ENCODE measurements at regions not wholly inside any gene's neighbourhood (a gene's known extent, or its start where the extent isn't known, plus 50 kb on each side); places are given as distances from the start of the nearest gene placed in this dataset.
A peak's percentile ranks its signal among the peaks of the same experiment; 100 is the strongest.
"Not testable (repeated sequence)": the region's sequence is repeated elsewhere in the genome, so short reads cannot be mapped to it uniquely, and the experiment has no call there.

GRCh38 chr3:94453864-94454263 lies 391.0 kb downstream of the NSUN3 start:
- in situ Hi-C loops (cut with MboI; ENCODE audit: low pct_unique_long_range_greater_than_20kb, low sequenced_read_pairs): no loop called here
- no peak for DNase-seq

GRCh38 chr3:94459167-94459566 lies 396.3 kb downstream of the NSUN3 start:
- in situ Hi-C loops (cut with MboI; ENCODE audit: low pct_unique_long_range_greater_than_20kb, low sequenced_read_pairs): no loop called here

GRCh38 chr3:94460931-94461330 lies 398.1 kb downstream of the NSUN3 start:
- DNase-seq: no peak
- in situ Hi-C loops (cut with MboI; ENCODE audit: low pct_unique_long_range_greater_than_20kb, low sequenced_read_pairs): no loop called here

More at GRCh38 chr3:94459167-94459566, 396.3 kb downstream of the NSUN3 start:
- no peak for DNase-seq

GRCh38 chr3:94462931-94463330 lies 400.1 kb downstream of the NSUN3 start:
- in situ Hi-C loops (cut with MboI; ENCODE audit: low pct_unique_long_range_greater_than_20kb, low sequenced_read_pairs): no loop called here
- DNase-seq: no peak

GRCh38 chr3:94472511-94472910 lies 409.6 kb downstream of the NSUN3 start:
- in situ Hi-C loops (cut with MboI; ENCODE audit: low pct_unique_long_range_greater_than_20kb, low sequenced_read_pairs): no loop called here
- DNase-seq: no peak

- no peak for DNase-seq
- in situ Hi-C loops (cut with MboI; ENCODE audit: low pct_unique_long_range_greater_than_20kb, low sequenced_read_pairs): no loop called here
Observed at GRCh38 chr3:94481226-94481898, 418.5 kb downstream of the NSUN3 start.

- in situ Hi-C loops (cut with MboI; ENCODE audit: low pct_unique_long_range_greater_than_20kb, low sequenced_read_pairs): no loop called here
- no peak for DNase-seq
Observed at GRCh38 chr3:94482686-94483085, 419.8 kb downstream of the NSUN3 start.

GRCh38 chr3:94483403-94483802 lies 420.5 kb downstream of the NSUN3 start:
- no peak for DNase-seq
- in situ Hi-C loops (cut with MboI; ENCODE audit: low pct_unique_long_range_greater_than_20kb, low sequenced_read_pairs): no loop called here

- no peak for DNase-seq
- in situ Hi-C loops (cut with MboI; ENCODE audit: low pct_unique_long_range_greater_than_20kb, low sequenced_read_pairs): no loop called here
Observed at GRCh38 chr3:94494992-94495391, 432.1 kb downstream of the NSUN3 start.

- no peak for DNase-seq
Observed at GRCh38 chr3:94500146-94500545, 437.3 kb downstream of the NSUN3 start.

GRCh38 chr3:94507354-94507753 lies 444.5 kb downstream of the NSUN3 start:
- in situ Hi-C loops (cut with MboI; ENCODE audit: low pct_unique_long_range_greater_than_20kb, low sequenced_read_pairs); DNase-seq: not testable (repeated sequence)

More at GRCh38 chr3:94500146-94500545, 437.3 kb downstream of the NSUN3 start:
- in situ Hi-C loops (cut with MboI; ENCODE audit: low pct_unique_long_range_greater_than_20kb, low sequenced_read_pairs): no loop called here

GRCh38 chr3:94512876-94513275 lies 450.0 kb downstream of the NSUN3 start:
- in situ Hi-C loops (cut with MboI; ENCODE audit: low pct_unique_long_range_greater_than_20kb, low sequenced_read_pairs): no loop called here
- DNase-seq: no peak

GRCh38 chr3:94513600-94513999 lies 450.7 kb downstream of the NSUN3 start:
- DNase-seq: no peak
- in situ Hi-C loops (cut with MboI; ENCODE audit: low pct_unique_long_range_greater_than_20kb, low sequenced_read_pairs): no loop called here

- DNase-seq: no peak
- in situ Hi-C loops (cut with MboI; ENCODE audit: low pct_unique_long_range_greater_than_20kb, low sequenced_read_pairs): no loop called here
Observed at GRCh38 chr3:94515983-94516382, 453.1 kb downstream of the NSUN3 start.

- in situ Hi-C loops (cut with MboI; ENCODE audit: low pct_unique_long_range_greater_than_20kb, low sequenced_read_pairs): no loop called here
- DNase-seq: no peak
Observed at GRCh38 chr3:94520364-94520763, 457.5 kb downstream of the NSUN3 start.

- DNase-seq: no peak
- in situ Hi-C loops (cut with MboI; ENCODE audit: low pct_unique_long_range_greater_than_20kb, low sequenced_read_pairs): no loop called here
Observed at GRCh38 chr3:94522488-94522887, 459.6 kb downstream of the NSUN3 start.

- in situ Hi-C loops (cut with MboI; ENCODE audit: low pct_unique_long_range_greater_than_20kb, low sequenced_read_pairs): no loop called here
- no peak for DNase-seq
Observed at GRCh38 chr3:94524102-94524919, 461.4 kb downstream of the NSUN3 start.

- peak; percentile 3 for DNase-seq
- in situ Hi-C loops (cut with MboI; ENCODE audit: low pct_unique_long_range_greater_than_20kb, low sequenced_read_pairs): no loop called here
Observed at GRCh38 chr3:94525043-94525442, 462.2 kb downstream of the NSUN3 start.

GRCh38 chr3:94529816-94530215 lies 467.0 kb downstream of the NSUN3 start:
- in situ Hi-C loops (cut with MboI; ENCODE audit: low pct_unique_long_range_greater_than_20kb, low sequenced_read_pairs): no loop called here
- DNase-seq: no peak

GRCh38 chr3:94532951-94533350 lies 470.1 kb downstream of the NSUN3 start:
- in situ Hi-C loops (cut with MboI; ENCODE audit: low pct_unique_long_range_greater_than_20kb, low sequenced_read_pairs): no loop called here
- DNase-seq: no peak

- DNase-seq: no peak
- in situ Hi-C loops (cut with MboI; ENCODE audit: low pct_unique_long_range_greater_than_20kb, low sequenced_read_pairs): no loop called here
Observed at GRCh38 chr3:94539937-94540336, 477.1 kb downstream of the NSUN3 start.
